Germinal center (tissue), 1 donor: ENCODE measurements at regions not wholly inside any gene's neighbourhood (a gene's known extent, or its start where the extent isn't known, plus 50 kb on each side); places are given as distances from the start of the nearest gene placed in this dataset.
"Not testable (repeated sequence)": the region's sequence is repeated elsewhere in the genome, so short reads cannot be mapped to it uniquely, and the experiment has no call there.

Source experiments
- DNase-seq: peaks from one replicate; pipeline ENCODE4 v3.0.0; 2012; ENCODE audit warnings: mixed read lengths, low spot score

- no peak for DNase-seq
These were observed 79.6 kb downstream of the INSIG1 start for GRCh38 chr7:155377071-155377837.

- DNase-seq = no peak
These were observed 79.9 kb upstream of the EN2 start for GRCh38 chr7:155377838-155378579.

DNA sequence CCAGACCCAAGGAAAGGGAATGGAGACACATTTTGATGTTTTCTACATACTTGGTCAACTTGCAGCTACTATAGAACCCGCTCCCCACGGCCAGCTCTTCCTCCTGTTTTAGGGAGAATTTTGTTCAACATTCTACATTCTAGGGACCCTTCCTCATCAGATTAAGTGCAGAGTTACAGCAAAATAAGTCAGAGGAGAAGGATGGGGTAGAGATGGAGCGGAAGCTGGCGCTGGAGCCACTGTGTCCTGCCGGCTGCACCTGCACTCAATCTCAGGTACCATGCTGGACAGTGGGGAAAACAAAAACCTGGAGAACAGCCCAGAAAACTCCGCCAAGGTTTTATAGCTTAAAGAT, 79.4 kb upstream of the EN2 start:
- no peak for DNase-seq

- no peak for DNase-seq
These were observed 78.7 kb upstream of the EN2 start for GRCh38 chr7:155378959-155379871.

DNA sequence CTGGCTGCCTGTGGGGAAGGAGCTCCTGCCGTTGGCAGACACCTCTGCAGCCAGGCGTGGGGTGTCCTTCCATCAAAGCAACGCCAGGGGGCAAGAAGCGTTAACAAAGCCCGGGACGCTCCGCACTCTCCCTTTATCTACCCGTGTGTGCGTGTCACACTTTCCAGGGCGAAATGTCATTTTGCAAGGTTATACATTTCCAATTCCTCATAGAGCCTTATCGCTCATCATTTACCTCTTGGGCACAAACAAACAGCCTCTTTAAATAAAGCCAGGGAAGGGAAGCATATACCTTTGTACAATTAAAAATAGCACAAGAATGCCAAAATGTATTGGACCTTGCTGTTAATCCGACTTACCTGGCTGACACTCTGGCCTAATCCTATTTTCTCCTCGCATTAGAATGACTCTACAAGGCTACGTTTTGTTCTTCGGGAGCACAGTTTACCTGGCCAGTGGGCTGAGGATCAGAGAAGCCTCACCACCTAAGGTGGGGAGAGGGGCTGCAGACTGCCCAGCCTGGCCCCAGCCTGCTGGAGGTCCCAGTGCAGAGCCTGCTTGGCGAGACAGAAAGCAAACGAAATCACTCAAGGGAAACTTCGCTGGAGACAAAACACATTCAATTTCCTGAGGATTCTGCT, 77.6 kb upstream of the EN2 start:
- peak; percentile 83 for DNase-seq

DNA sequence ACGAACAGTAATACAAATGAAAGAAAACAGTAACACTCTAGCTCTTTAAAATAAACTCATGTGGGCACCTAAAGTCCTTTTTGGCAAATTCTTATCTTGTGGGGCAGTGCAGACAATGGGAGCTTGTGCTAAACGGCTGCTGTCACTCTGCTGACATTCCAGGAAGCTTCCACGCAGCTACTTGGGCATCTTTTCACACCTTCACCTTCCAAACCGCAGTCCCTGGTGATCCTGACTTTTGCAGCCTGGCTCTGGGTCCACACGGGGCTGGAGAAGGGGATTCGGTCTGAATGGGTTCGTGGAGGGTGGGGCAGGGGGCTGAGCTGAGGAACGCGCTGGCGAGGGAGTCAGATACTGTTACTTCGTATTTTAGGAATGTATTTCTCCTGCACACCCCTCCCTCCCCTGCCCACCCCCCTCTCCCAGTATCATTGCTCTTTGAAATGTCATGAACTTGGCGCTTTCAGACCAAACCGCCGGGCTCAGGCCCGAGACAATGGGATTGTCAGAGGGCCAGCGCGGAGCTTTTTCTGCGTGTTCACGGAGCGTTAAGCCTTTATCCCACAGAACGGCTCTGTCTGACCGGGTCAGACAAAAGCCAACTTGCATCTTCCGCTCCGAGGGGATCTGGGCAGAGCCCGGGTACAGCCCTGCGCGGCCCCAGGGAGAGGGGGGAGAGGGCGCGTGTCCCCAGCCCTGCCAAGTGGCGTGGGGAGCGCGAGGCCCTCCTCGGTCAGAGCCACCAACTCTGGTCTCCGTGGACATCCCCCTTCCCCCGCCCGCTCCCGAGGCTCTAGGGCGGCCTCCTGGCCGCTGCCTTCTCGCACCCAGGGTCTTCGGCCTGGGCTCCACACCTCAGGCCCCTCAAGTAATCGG, 76.7 kb upstream of the EN2 start:
- no peak for DNase-seq

- DNase-seq = no peak
These were observed 75.8 kb upstream of the EN2 start for GRCh38 chr7:155381852-155382801.

- no peak for DNase-seq
These were observed 75.1 kb upstream of the EN2 start for GRCh38 chr7:155382802-155383171.

DNA sequence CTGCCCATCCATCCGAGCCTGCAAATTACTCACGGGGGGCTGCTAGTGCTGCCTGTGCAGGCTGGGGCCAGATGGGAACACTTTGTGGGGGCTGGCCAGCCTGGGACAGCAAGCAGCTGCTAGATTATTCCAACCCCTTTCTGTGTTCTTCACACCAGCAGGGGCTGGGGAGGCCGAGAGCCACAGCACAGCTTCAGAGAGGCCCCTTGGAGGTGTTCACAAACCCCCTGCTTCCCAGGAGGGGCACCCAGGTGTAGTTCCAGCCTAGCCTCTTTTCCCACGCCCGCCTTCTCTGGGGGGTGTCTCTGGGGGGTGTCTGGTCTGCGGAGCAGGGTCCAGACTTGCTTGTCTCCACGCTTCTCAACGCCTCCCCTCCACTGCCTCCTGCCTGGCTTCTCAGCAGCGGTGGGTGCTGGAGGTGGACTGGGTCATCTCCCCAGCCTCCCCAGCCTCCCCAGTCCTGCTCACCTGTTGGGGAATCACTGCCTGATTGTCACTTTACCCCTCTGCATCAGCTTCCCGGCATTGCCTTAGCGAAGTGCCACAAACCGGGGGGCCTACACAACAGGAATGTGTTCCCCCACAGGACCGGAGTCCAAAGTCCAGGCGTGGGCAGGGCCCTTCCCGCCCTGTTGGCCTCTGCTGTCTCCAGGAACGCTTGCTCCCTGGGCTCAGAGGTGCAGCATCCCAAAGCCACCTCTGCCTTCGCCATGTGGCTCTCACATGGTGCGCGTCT, 74.0 kb upstream of the EN2 start:
- DNase-seq = no peak

GRCh38 chr7:155384751-155385150, 73.2 kb upstream of the EN2 start:
- DNase-seq = no peak

GRCh38 chr7:155385182-155385581, 72.7 kb upstream of the EN2 start:
- not testable (repeated sequence) for DNase-seq

DNA sequence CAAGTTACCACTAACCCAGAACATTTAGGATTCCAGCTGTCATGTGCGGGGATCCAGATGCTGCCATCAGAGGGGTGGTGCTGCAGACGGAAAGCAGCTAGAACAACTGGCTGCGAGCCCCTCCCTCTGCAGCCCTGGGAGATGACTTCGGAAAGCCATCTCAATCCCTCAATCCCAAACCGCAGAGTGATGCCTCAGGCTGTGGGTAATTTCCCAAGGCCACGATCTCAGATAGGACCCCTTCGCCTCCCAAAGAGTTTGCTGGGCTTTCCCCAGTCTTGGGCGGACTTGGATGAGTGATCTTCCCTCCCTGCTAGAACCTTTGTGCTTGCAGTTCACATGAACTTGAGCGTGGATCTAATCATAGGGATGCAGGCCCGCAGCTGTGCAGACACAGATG, 71.3 kb upstream of the EN2 start:
- DNase-seq = no peak

DNA sequence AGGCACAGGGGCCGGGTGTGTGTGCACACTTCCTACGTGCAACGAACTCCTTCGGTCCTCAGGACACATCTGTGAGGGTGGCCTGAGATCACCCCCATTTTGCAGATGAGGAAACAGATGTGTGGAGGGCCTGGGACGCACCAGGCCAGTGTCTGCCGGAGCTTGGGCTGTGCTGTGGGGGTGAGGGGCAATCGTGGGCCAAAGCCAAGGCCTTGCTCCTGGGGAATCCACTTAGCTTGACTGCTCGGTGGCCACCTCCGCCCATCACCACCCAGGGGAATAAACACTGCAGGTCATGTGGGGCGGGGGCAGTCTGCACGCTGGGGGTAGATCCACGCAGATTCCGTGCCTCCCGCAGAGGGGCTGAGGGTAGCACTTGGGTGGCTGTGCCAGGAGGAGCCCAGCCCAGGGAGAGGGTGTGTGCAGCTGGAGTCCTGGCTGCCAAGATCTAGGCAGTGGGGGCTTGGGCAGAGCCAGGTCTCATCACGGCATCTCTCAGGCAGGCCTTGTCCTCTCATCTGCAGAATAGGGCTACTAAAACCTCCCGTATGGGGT, 70.8 kb upstream of the EN2 start:
- DNase-seq = no peak

GRCh38 chr7:155388561-155388960, 69.4 kb upstream of the EN2 start:
- DNase-seq = no peak

DNA sequence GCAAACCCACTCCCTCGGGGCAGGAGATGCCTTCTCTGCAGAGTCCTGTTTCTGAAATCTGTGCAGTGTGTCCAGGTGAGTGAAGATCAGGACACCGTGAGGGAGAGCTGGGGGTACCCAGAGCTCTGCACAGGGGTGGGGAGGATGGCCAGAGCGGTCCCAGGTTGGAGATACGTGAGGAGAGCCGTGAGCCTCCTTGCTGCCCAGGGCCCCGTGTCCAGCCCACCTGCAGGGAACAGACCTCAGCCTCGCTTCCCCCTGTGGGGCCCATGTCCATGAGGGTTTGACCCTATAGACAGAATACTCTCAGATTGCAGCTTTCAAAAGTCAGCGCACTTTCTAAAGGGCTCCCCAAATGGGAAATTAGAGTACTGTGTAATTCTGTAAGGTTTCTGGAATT, 66.5 kb upstream of the EN2 start:
- DNase-seq = no peak

GRCh38 chr7:155392726-155393570, 65.0 kb upstream of the EN2 start:
- no peak for DNase-seq

DNA sequence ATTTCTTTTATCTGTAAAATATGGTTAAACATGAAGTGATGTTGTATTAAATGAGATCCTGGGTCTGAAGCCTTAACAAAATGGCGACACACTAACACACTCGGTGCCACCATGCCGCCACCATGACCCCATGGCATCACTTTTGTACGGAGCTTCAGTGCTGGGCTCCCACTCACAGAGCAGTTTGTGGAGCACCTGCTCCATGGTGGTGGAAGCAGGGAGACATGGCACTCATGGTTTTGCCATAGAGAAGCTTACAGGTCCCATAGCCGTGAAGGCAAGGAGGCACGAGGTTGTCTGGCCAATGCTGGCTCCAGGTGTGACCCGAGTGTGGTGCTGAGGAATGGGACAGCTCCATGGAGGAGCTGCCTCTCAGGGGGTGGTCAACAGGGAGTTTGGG, 63.5 kb upstream of the EN2 start:
- no peak for DNase-seq

GRCh38 chr7:155395176-155395797, 62.6 kb upstream of the EN2 start:
- DNase-seq = no peak
